GM20431 (cell line): ENCODE measurements at regions not wholly inside any gene's neighbourhood (a gene's known extent, or its start where the extent isn't known, plus 50 kb on each side); places are given as distances from the start of the nearest gene placed in this dataset.
"Not testable (repeated sequence)": the region's sequence is repeated elsewhere in the genome, so short reads cannot be mapped to it uniquely, and the experiment has no call there.

ENCODE experiments used
- in situ Hi-C: fragments of 300-500 bp; cut with MseI, MboI; formaldehyde crosslinking; loops from one replicate; pipeline ENCODE4 v1.15.0; 2020; ENCODE audit warnings: low sequenced_read_pairs; ENCODE audit not compliant: unreplicated experiment

GRCh38 chr10:107970512-107970911 lies 806.0 kb upstream of the SORCS1 start:
- in situ Hi-C loops = no loop called here

DNA sequence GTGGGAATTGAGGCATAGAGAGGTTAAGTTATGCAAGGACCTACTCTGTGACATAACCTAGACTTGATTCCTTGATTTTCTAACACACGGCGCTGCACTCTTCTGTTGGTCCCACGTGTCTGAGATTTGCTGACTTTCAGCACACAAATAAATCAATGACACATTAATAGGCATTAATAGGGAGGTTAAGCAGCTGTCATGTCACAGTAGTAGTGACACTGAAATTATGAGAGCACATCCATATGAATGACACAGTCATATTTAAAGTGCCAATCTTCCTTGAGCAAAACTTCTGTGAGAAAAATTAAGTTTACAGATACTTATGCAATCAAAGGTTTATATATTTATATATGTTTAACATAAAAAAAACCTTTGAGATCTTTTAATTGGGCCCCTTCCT lies 805.4 kb upstream of the SORCS1 start:
- in situ Hi-C loops = no loop called here

GRCh38 chr10:107966826-107967225 lies 802.3 kb upstream of the SORCS1 start:
- in situ Hi-C loops = no loop called here

- in situ Hi-C loops = no loop called here
Measured at GRCh38 chr10:107952649-107953556, 788.4 kb upstream of the SORCS1 start.

- in situ Hi-C loops = not testable (repeated sequence)
Measured at GRCh38 chr10:107950411-107951062, 786.0 kb upstream of the SORCS1 start.

DNA sequence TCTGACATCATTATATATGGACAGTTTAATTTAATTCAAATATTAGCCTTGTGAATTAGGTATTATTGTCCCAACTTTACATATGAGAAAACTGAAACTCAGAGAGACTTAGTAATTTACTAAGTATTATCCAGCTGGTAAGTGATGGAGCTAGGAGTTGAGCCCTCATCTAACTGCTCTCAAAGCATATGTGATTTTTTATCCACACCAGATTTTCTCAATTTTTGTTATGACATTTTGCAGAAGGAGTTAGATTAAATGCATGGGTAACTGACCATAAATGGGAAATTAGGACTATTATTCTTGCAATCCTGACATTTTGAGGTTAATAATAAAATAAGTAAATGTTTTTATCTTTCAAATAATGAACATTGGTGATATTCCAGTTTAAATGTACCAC lies 778.3 kb upstream of the SORCS1 start:
- in situ Hi-C loops = no loop called here

GRCh38 chr10:107933076-107933475 lies 768.6 kb upstream of the SORCS1 start:
- in situ Hi-C loops = no loop called here

GRCh38 chr10:107931808-107932207 lies 767.3 kb upstream of the SORCS1 start:
- in situ Hi-C loops = no loop called here

GRCh38 chr10:107930037-107930436 lies 765.5 kb upstream of the SORCS1 start:
- in situ Hi-C loops = no loop called here

DNA sequence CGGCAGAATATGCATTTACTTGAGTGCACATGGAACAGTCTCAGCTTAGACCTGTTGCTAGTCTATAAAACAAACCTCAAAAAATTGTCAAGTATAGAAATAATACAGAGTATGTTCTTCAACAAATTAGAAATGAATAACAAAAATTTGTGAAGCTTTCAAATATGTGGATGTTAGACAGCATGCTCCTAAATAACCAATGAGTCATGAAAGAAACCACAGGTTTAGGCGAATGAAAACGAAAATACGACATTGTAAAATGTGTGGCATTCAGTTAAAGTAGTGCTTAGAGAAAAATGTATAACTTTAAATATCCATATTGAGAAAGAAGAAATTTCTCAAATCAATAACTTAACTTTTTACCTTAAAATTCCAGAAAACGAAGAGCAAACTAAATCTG lies 760.0 kb upstream of the SORCS1 start:
- in situ Hi-C loops = no loop called here

- in situ Hi-C loops = no loop called here
Measured at GRCh38 chr10:107919626-107920235, 755.2 kb upstream of the SORCS1 start.

DNA sequence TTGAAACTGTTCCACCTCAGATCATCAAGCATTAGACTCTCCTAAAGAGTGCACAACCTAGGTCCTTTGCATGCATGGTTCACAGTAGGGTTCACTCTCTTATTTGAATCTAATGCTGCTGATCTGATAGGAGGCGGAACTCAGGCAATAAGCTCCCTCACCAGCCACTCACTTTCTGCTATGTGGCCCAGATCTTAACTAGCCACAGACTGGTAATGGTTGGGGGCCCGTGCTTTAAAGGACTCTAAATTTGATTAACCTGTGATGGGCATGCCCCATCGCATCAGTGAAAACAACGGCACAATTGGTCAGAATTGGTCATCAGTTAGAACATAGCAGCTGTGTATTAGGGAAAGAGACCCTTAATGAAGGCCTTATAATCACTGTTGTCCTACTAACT lies 753.7 kb upstream of the SORCS1 start:
- in situ Hi-C loops = no loop called here

- in situ Hi-C loops = no loop called here
Measured at GRCh38 chr10:107915215-107915610, 750.7 kb upstream of the SORCS1 start.

DNA sequence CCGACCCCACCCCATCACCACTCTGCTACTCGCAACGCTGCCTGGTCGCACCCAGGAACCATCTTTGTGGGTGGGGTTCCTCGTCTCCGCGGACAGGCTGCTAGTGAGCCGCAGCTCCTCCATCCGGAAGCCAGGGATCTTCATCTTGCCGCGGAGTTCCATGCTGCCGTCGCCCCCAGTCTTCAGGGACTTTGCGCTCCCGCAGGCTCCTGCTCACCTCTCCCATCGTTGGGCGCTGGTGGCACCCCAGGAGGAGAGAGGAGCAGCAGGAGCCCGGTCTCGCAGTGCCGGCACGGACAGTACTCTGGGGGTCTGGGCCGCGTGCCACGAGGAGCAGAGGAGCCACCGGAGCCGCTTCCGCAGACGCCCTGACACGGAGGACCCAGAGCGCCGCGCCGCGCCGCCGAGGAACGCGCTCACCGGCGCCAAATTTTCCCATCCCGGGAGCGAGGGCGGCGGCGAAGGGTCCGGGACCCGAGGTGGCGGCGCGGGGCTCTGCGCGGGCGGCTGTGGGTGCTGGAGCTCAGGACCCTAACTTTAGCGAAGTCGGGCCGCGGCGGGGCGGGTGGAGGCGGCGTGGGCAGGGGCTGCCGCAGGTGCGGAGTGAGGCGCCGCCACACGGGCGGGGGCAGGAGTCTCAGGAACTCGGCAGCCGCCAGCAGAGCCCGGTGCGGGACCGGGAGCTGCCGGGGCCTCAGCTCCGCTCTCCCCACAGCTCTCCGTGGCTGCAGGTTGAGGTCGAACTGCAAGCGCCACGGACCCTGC lies 750.1 kb upstream of the SORCS1 start:
- in situ Hi-C loops = no loop called here

DNA sequence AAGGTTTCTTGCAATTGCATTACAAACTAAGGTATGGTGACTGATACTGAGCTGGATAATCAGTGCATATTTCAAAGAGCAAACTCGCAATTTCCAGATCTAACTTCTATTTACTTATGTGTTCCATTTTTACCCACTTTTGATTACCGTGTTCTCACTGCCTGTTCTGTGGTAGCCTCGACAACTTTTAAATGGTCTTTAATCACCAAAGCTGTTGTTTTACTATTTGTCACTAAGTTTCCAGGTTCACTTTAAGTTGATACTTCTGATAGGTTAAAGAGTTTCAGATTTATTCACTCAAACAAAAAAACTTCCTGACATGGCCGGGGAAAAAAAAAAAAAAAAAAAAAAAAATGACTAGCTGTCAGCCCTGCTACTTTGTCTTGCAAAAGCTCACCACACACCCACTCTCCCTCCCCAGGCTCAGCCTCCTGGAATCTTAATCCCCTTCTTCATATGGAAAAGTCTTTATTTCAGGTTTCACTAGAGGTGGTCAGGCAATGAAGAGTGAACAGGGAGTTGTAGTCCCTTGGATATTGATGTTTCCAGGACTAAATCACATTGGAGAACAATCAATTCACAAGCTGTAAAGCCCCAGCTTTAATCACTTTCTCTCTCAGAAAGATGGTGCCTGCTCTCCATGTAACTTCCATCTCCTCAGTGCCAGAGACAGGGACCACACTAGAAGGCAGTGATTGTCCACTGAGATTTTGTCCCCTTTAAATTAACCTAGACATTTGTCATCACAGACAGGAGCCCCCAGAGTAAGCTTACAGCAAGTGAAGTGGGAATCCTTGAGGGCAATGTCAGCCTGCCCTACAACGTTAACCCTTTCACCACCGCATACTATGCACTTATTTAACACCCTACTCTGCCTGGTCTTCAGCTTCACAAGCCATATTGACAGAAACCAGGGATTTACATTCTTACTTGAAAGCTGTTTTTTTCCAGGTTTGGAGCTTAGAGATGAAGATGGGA lies 749.1 kb upstream of the SORCS1 start:
- in situ Hi-C loops = no loop called here

GRCh38 chr10:107901076-107901475 lies 736.6 kb upstream of the SORCS1 start:
- in situ Hi-C loops = no loop called here

DNA sequence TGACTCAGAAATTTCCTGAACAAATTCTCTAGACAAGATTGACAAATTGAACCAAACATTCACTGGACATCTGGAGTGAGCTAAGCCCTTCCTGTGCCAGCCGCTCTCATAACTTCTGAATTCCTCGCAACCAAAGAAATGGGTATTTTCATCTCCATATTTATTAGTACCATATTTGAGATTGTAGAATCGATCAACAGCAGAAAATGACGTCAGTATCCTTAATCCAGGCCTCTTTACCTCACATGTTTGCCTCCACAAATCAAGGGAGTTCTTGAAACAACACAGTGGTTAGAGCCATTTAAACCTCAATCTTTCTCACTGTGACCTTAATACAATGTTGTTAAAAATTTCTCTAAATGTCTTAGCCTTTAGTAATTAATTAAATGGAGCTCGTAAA lies 735.6 kb upstream of the SORCS1 start:
- in situ Hi-C loops = no loop called here

DNA sequence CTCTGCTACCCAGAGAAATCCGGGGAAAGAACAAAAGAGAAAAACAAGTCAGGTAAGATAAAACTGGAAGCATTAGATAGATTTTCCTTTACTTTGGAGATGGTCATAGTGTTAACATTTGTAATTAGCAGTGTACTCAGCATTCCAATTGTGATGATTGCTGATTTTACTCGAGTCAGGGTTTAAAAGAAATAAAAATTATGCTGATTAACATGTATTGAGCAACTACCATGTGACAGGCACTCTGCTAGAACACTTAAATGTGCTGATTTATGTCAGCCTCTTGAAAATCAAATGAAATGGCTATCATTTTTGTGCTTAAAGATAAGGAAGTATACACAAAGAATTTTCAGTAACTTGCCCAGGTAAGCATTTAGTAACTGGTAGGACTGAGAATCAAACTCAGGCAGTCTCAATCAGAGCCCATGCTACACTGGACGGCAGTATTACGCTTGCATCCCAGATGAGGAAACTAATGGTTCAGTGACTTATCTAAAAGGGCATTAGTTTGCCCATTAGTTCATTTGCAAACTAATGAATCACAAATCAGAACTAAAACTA lies 735.1 kb upstream of the SORCS1 start:
- in situ Hi-C loops = no loop called here

- in situ Hi-C loops = no loop called here
Measured at GRCh38 chr10:107899075-107899474, 734.6 kb upstream of the SORCS1 start.
